CD14-positive monocyte (primary cell): ENCODE measurements at regions not wholly inside any gene's neighbourhood (a gene's known extent, or its start where the extent isn't known, plus 50 kb on each side); places are given as distances from the start of the nearest gene placed in this dataset.

Experiments used
- DNase-seq, 3 donors: peaks; one replicate each; pipeline ENCODE4 v3.0.0-alpha.2; 2011 to 2022
- H2AFZ ChIP-seq: 2 replicates; pipeline ENCODE4 v1.6.0; 2012; ENCODE audit warnings: mild to moderate bottlenecking, low read depth, low read length, inconsistent platforms; ENCODE audit not compliant: insufficient read depth, poor library complexity, severe bottlenecking
- H3K27ac ChIP-seq, 2 donors: 1 replicate in 1 of 2; 2 replicates in 1 of 2; pipeline ENCODE4 v1.5.1; 2012 to 2013; ENCODE audit warnings: low read length in 2 of 2, control low read depth in 1 of 2, inconsistent platforms in 1 of 2, low read depth in 1 of 2, mild to moderate bottlenecking in 1 of 2
- H3K27me3 ChIP-seq, 2 donors: one replicate each; pipeline versions ENCODE4 v1.6.0 to v1.6.1; 2011 to 2013; ENCODE audit warnings: low read length in 2 of 2; ENCODE audit not compliant: control insufficient read depth in 2 of 2, insufficient read depth in 2 of 2
- H3K36me3 ChIP-seq, 2 donors: replicated peaks in 1 of 2; 1 replicate in 1 of 2; 2 replicates in 1 of 2; pipeline versions ENCODE4 v1.5.1 to v1.6.1; 2012 to 2013; ENCODE audit warnings: low read length in 2 of 2, control low read depth in 1 of 2, inconsistent platforms in 1 of 2, mild to moderate bottlenecking in 1 of 2; ENCODE audit not compliant: insufficient read depth in 2 of 2, control insufficient read depth in 1 of 2
- H3K4me1 ChIP-seq, 2 donors: 1 replicate in 1 of 2; 2 replicates in 1 of 2; pipeline versions ENCODE4 v1.5.1 to v1.6.1; 2012 to 2013; ENCODE audit warnings: low read length in 2 of 2, control low read depth in 1 of 2, inconsistent platforms in 1 of 2, mild to moderate bottlenecking in 1 of 2, moderate library complexity in 1 of 2; ENCODE audit not compliant: insufficient read depth in 2 of 2, control insufficient read depth in 1 of 2
- H3K4me2 ChIP-seq: replicated peaks from 2 replicates; pipeline ENCODE3; 2012; ENCODE audit warnings: low read length, moderate library complexity, mild to moderate bottlenecking; ENCODE audit not compliant: poor library complexity, severe bottlenecking; ENCODE audit errors: extremely low read depth
- H3K4me3 ChIP-seq, 3 experiments: fragments of 200-600 bp in 1 of 3; sonication (generic) in 1 of 3; replicated peaks in 1 of 3; 1 replicate in 2 of 3; 2 replicates in 1 of 3; pipeline ENCODE4 v1.5.1; 2011 to 2013; ENCODE audit warnings: low read length in 3 of 3, mild to moderate bottlenecking in 3 of 3, control low read depth in 2 of 3, low read depth in 2 of 3, inconsistent platforms in 1 of 3, moderate library complexity in 1 of 3
- H3K79me2 ChIP-seq: 2 replicates; pipeline ENCODE4 v1.6.0; 2012; ENCODE audit warnings: mild to moderate bottlenecking, control low read depth, inconsistent platforms, low read length, moderate library complexity; ENCODE audit not compliant: insufficient read depth
- H3K9ac ChIP-seq: 2 replicates; pipeline ENCODE4 v1.6.0; 2017; ENCODE audit warnings: low read length, mild to moderate bottlenecking; ENCODE audit not compliant: insufficient read depth, poor library complexity, severe bottlenecking
- H3K9me3 ChIP-seq, 2 donors: replicated peaks in 1 of 2; 1 replicate in 1 of 2; 2 replicates in 1 of 2; pipeline versions ENCODE4 v1.5.1 to v1.6.1; 2012 to 2013; ENCODE audit warnings: low read length in 2 of 2, control low read depth in 1 of 2; ENCODE audit not compliant: control insufficient read depth in 1 of 2, insufficient read depth in 1 of 2
- H4K20me1 ChIP-seq: 2 replicates; pipeline ENCODE4 v1.6.0; 2012; ENCODE audit warnings: mild to moderate bottlenecking, low read length, control low read depth, moderate library complexity; ENCODE audit not compliant: insufficient read depth
- H3K27ac Mint-ChIP-seq, 7 donors: one replicate each; pipeline ENCODE4 v1.8.0; 2020; ENCODE audit warnings: mild to moderate bottlenecking in 7 of 7, mixed read lengths in 7 of 7, moderate library complexity in 6 of 7, inconsistent platforms in 2 of 7
- H3K27me3 Mint-ChIP-seq, 3 donors: one replicate each; pipeline ENCODE4 v1.8.0; 2021 to 2022; ENCODE audit warnings: low read depth in 3 of 3, mild to moderate bottlenecking in 3 of 3, mixed read lengths in 3 of 3, moderate library complexity in 3 of 3, inconsistent platforms in 1 of 3
- H3K36me3 Mint-ChIP-seq, 2 donors: one replicate each; pipeline ENCODE4 v1.8.0; 2020; ENCODE audit warnings: mixed read lengths in 2 of 2, inconsistent platforms in 1 of 2, mild to moderate bottlenecking in 1 of 2
- H3K4me1 Mint-ChIP-seq: one replicate; pipeline ENCODE4 v1.8.0; 2020; ENCODE audit warnings: mild to moderate bottlenecking, mixed read lengths
- H3K4me3 Mint-ChIP-seq, 2 donors: one replicate each; pipeline ENCODE4 v1.8.0; 2020; ENCODE audit warnings: mild to moderate bottlenecking in 2 of 2, mixed read lengths in 2 of 2, moderate library complexity in 1 of 2
- H3K9me3 Mint-ChIP-seq, 7 donors: one replicate each; pipeline ENCODE4 v1.8.0; 2020 to 2022; ENCODE audit warnings: mixed read lengths in 7 of 7, mild to moderate bottlenecking in 6 of 7, moderate library complexity in 6 of 7, inconsistent platforms in 2 of 7
- WGBS: methylation state at CpG from one replicate; pipeline ENCODE4 v1.1.5; 2013; ENCODE audit warnings: missing lambda C conversion rate; ENCODE audit not compliant: insufficient coverage; 5-methylcytosine and 5-hydroxymethylcytosine counted together
- intact Hi-C, 2 donors: fragments of 100-400 bp; cut with micrococcal nuclease; formaldehyde crosslinking; loops; one replicate each; pipeline versions ENCODE4 v1.15.0 to v1.15.1; 2023
- TF ChIP-seq, protein P1 (sequence below): fragments of 200-600 bp; IDR thresholded peaks from one replicate; pipeline ENCODE4 v1.8.0; 2022; ENCODE audit warnings: antibody characterized with exemption, mild to moderate bottlenecking

DNA sequence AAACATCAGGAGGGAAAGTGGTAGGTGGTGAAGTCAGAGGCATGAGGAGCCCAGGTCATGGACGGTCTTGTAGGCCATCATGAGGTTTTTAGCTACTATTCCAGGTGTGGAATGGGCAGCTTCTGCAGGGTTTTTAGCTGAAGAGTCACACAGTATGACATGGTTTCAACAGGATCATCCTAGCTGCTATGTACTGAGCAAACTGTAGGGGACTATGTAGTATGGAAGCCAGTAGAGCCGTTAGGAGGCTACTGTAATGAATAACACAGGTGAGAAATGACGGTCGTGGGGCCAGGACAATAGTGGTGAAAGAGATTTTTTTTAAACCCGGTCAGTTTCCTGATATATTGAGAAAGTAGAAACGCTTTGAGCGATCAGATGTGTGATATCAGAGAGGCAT lies 167.6 kb upstream of the FN1 start:
- Histone ChIP-seq H3K9me3 (no peaks in the 10 kb centered on the region), H3K4me1 (no peaks in the 10 kb centered on the region), H3K36me3 (no peaks in the 10 kb centered on the region), H3K4me2 (no peak overlapping the region), H3K27me3 (no peaks in the 10 kb centered on the region), H3K4me3 (no peak overlapping the region), H3K27ac (no peak overlapping the region), H4K20me1 (no peaks in the 10 kb centered on the region), H3K79me2 (no peaks in the 10 kb centered on the region), H3K9ac (no peak overlapping the region), H2AFZ (no peak overlapping the region)
- TF ChIP-seq, protein P1, sequence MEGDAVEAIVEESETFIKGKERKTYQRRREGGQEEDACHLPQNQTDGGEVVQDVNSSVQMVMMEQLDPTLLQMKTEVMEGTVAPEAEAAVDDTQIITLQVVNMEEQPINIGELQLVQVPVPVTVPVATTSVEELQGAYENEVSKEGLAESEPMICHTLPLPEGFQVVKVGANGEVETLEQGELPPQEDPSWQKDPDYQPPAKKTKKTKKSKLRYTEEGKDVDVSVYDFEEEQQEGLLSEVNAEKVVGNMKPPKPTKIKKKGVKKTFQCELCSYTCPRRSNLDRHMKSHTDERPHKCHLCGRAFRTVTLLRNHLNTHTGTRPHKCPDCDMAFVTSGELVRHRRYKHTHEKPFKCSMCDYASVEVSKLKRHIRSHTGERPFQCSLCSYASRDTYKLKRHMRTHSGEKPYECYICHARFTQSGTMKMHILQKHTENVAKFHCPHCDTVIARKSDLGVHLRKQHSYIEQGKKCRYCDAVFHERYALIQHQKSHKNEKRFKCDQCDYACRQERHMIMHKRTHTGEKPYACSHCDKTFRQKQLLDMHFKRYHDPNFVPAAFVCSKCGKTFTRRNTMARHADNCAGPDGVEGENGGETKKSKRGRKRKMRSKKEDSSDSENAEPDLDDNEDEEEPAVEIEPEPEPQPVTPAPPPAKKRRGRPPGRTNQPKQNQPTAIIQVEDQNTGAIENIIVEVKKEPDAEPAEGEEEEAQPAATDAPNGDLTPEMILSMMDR, result no peak
- H3K9me3 Mint-ChIP-seq, result peaks cover 0 to 3% (median 0%) of the 10 kb centered on the region in 7 donors
- intact Hi-C loops, result no loop called here
- no peaks in the 10 kb centered on the region for H3K36me3 Mint-ChIP-seq
- H3K4me1 Mint-ChIP-seq, result peaks cover 4% of the 10 kb centered on the region
- DNase-seq, result no peak
- no peak overlapping the region for H3K27ac Mint-ChIP-seq
- no peak overlapping the region for H3K4me3 Mint-ChIP-seq
- 100% methylated on average over 7 of the region's 7 CpGs for WGBS
- H3K27me3 Mint-ChIP-seq, result peaks cover 0 to 4% (median 4%) of the 10 kb centered on the region in 3 donors

DNA sequence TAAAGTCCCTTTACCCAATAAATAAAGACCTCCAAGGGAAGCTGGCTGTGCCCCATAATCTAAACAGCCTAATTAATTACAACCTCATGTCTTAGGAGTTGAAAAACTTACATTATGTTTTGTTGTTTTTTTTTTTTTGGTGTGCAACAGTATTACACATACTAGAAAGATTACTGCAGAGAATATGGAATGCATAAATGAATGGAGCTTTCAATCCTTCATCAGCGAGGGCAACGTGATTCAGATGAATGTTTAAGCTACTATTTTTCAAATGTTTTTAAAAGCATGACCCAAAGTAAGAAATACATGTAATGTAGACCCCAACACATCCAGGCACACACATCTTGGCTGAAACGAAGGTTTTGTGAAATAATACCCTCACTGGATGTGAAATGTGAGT lies 167.1 kb upstream of the FN1 start:
- Histone ChIP-seq H3K36me3 (no peaks in the 10 kb centered on the region), H3K79me2 (no peaks in the 10 kb centered on the region), H3K9me3 (no peaks in the 10 kb centered on the region), H3K9ac (no peak overlapping the region), H3K4me2 (no peak overlapping the region), H3K27ac (no peak overlapping the region), H2AFZ (no peak overlapping the region), H3K27me3 (no peaks in the 10 kb centered on the region), H3K4me3 (no peak overlapping the region), H3K4me1 (no peaks in the 10 kb centered on the region), H4K20me1 (no peaks in the 10 kb centered on the region)
- peaks cover 0 to 4% (median 4%) of the 10 kb centered on the region in 3 donors for H3K27me3 Mint-ChIP-seq
- no peaks in the 10 kb centered on the region for H3K36me3 Mint-ChIP-seq
- WGBS, result no CpG with 5 or more reads among the region's 3 CpGs
- TF ChIP-seq, protein P1, result no peak
- peaks cover 0 to 3% (median 0%) of the 10 kb centered on the region in 7 donors for H3K9me3 Mint-ChIP-seq
- H3K27ac Mint-ChIP-seq, result no peak overlapping the region
- peaks cover 4% of the 10 kb centered on the region for H3K4me1 Mint-ChIP-seq
- no peak for DNase-seq
- no peak overlapping the region for H3K4me3 Mint-ChIP-seq
- intact Hi-C loops, result no loop called here
